ENCODE measurements at regions not wholly inside any gene's neighbourhood (a gene's known extent, or its start where the extent isn't known, plus 50 kb on each side); places are given as distances from the start of the nearest gene placed in this dataset.

GRCh38 chr11:133621611-133622010, 89.3 kb upstream of the OPCML start:
- Histone ChIP-seq H3K9me3 (peaks cover 0 to 8% (median 3%) of the 10 kb centered on the region in 3 donors), H3K4me3 (no peak overlapping the region), H3K27me3 (no peaks in the 10 kb centered on the region), H3K27ac (no peak overlapping the region), H3K4me1 (no peaks in the 10 kb centered on the region), H3K36me3 (no peaks in the 10 kb centered on the region)
- intact Hi-C loops (cut with DNase I; ENCODE audit: low total_unique reads), result loop anchor here (5.0 kb wide), 1 partner anchor 261 kb away; no protein-coding TSS in a partner anchor
- no peak for DNase-seq
- TF ChIP-seq CTCF (IDR thresholded peaks at IDR 0.05), result no peak

DNA sequence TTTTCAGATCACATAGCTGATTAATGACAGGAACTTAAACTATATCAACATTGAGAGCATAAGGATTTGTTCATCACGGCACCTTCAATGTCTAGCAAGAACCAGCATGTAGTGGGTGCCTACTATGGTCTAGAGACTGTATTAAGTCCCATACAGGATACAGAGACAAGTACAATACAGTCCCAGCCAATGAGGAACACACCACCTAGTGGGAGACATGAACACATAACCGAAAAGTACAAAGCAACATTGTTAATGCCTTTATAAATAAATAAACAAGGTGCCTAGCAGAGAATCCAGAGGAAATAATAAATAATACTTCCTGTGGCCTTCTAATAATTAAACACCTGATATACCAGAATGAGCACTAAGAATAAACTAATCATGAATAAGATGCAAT, 87.7 kb upstream of the OPCML start:
- intact Hi-C loops (cut with DNase I; ENCODE audit: low total_unique reads), result loop anchor here (5.0 kb wide), 1 partner anchor 262 kb away; no protein-coding TSS in a partner anchor
- H3K36me3 ChIP-seq, result no peaks in the 10 kb centered on the region
- H3K27me3 ChIP-seq, result no peaks in the 10 kb centered on the region
- DNase-seq, result no peak
- no peak for TF ChIP-seq CTCF (IDR thresholded peaks at IDR 0.05)
- H3K4me1 ChIP-seq, result no peaks in the 10 kb centered on the region
- no peak overlapping the region for H3K27ac ChIP-seq
- H3K4me3 ChIP-seq, result no peak overlapping the region
- peaks cover 0 to 8% (median 3%) of the 10 kb centered on the region in 3 donors for H3K9me3 ChIP-seq

- TF ChIP-seq CTCF (IDR thresholded peaks at IDR 0.05), result no peak
- Histone ChIP-seq H3K27ac (no peak overlapping the region), H3K36me3 (no peaks in the 10 kb centered on the region), H3K27me3 (no peaks in the 10 kb centered on the region), H3K4me3 (no peak overlapping the region), H3K9me3 (peaks cover 0 to 8% (median 3%) of the 10 kb centered on the region in 3 donors), H3K4me1 (no peaks in the 10 kb centered on the region)
- no peak for DNase-seq
- intact Hi-C loops (cut with DNase I; ENCODE audit: low total_unique reads), result no loop called here
Measured at GRCh38 chr11:133619397-133619796, 87.1 kb upstream of the OPCML start.

DNA sequence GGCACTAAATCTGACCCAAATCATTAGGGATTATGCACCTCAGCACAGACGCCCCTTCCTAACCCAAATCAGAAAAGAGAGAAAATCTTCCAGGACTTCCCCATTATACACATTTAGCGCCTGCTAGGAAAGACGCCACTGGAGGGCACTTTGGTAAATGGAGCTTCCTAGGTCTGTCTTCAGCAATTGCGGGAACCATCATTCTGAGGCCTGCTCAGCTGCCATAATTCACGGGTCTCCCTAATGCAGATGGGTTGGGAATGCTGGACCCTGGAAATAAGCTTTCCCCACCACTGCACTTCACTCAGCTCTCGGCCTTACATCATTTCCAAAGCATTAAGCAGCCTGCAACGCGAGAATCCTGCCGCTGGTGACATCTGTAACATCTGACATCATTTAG, 86.2 kb upstream of the OPCML start:
- no peak for DNase-seq
- H3K4me3 ChIP-seq, result no peak overlapping the region
- no peak for TF ChIP-seq CTCF (IDR thresholded peaks at IDR 0.05)
- H3K9me3 ChIP-seq, result peaks cover 0 to 8% (median 3%) of the 10 kb centered on the region in 3 donors
- no peaks in the 10 kb centered on the region for H3K27me3 ChIP-seq
- H3K27ac ChIP-seq, result no peak overlapping the region
- H3K36me3 ChIP-seq, result no peaks in the 10 kb centered on the region
- no peaks in the 10 kb centered on the region for H3K4me1 ChIP-seq
- intact Hi-C loops (cut with DNase I; ENCODE audit: low total_unique reads), result no loop called here

DNA sequence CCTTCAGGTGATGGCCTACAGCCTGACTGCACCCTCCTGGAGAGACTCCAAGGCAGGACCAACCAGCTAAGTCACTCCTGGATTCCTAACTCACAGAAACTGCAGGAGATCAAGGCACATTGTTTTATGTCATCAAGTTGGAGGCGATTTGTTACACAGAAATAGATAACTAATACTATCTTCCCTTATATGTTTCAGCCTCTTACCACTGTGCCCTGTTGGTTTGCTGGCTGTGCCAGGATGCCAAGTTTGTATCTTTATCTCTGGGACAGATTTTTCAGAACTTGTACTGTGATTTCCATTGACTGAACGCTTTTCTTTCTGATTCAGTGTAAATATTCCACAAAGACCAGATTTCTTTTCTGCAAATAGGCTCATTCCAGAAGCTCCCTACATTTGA, 76.2 kb upstream of the OPCML start:
- no peak for DNase-seq
- H3K27me3 ChIP-seq, result no peaks in the 10 kb centered on the region
- intact Hi-C loops (cut with DNase I; ENCODE audit: low total_unique reads), result no loop called here
- no peaks in the 10 kb centered on the region for H3K36me3 ChIP-seq
- H3K4me1 ChIP-seq, result no peaks in the 10 kb centered on the region
- no peak overlapping the region for H3K27ac ChIP-seq
- H3K9me3 ChIP-seq, result no peaks in the 10 kb centered on the region
- no peak for TF ChIP-seq CTCF (IDR thresholded peaks at IDR 0.05)
- H3K4me3 ChIP-seq, result no peak overlapping the region

- H3K36me3 ChIP-seq, result no peaks in the 10 kb centered on the region
- H3K4me1 ChIP-seq, result no peaks in the 10 kb centered on the region
- H3K27me3 ChIP-seq, result no peaks in the 10 kb centered on the region
- intact Hi-C loops (cut with DNase I; ENCODE audit: low total_unique reads), result no loop called here
- DNase-seq, result no peak
- no peak overlapping the region for H3K27ac ChIP-seq
- H3K4me3 ChIP-seq, result no peak overlapping the region
- TF ChIP-seq CTCF (IDR thresholded peaks at IDR 0.05), result no peak
- no peaks in the 10 kb centered on the region for H3K9me3 ChIP-seq
Measured at GRCh38 chr11:133606124-133606523, 73.8 kb upstream of the OPCML start.

Measured in tibial artery (tissue), 4 donors.